Ovary (tissue), 7 donors: ENCODE measurements at regions not wholly inside any gene's neighbourhood (a gene's known extent, or its start where the extent isn't known, plus 50 kb on each side); places are given as distances from the start of the nearest gene placed in this dataset.
A peak's percentile ranks its signal among the peaks of the same experiment; 100 is the strongest.
"Not testable (repeated sequence)": the region's sequence is repeated elsewhere in the genome, so short reads cannot be mapped to it uniquely, and the experiment has no call there.

Source experiments
- DNase-seq, 5 donors: peaks; one replicate each; pipeline ENCODE4 v3.0.0-alpha.2; 2019 to 2020
- H3K27ac ChIP-seq, 2 donors: fragments of 200-600 bp; one replicate each; pipeline versions ENCODE4 v1.5.1 to v1.8.0; 2019 to 2022
- H3K27me3 ChIP-seq: fragments of 200-600 bp; one replicate; pipeline ENCODE4 v1.8.0; 2022
- H3K36me3 ChIP-seq: fragments of 200-600 bp; sonication (generic); one replicate; pipeline ENCODE4 v1.5.1; 2019
- H3K4me1 ChIP-seq: one replicate; pipeline ENCODE4 v1.8.1; 2013; ENCODE audit warnings: mild to moderate bottlenecking, moderate library complexity; ENCODE audit not compliant: insufficient read depth
- H3K4me3 ChIP-seq: fragments of 200-600 bp; sonication (generic); one replicate; pipeline ENCODE4 v1.5.1; 2017
- H3K9me3 ChIP-seq, 2 donors: fragments of 200-600 bp in 1 of 2; sonication (generic) in 1 of 2; one replicate each; pipeline versions ENCODE4 v1.5.1 to v1.8.1; 2013 to 2019; ENCODE audit warnings: mild to moderate bottlenecking in 1 of 2, moderate library complexity in 1 of 2
- EP300 ChIP-seq: sonication (generic); formaldehyde crosslinking; IDR thresholded peaks from one replicate; pipeline ENCODE4 v1.6.1; 2017; ENCODE audit warnings: antibody characterized with exemption
- POLR2A ChIP-seq: fragments of 450-650 bp; IDR thresholded peaks from one replicate; pipeline ENCODE4 v1.6.1; 2017; ENCODE audit warnings: antibody characterized with exemption, mild to moderate bottlenecking, moderate library complexity
- WGBS, 3 donors: extraction: QIAGEN DNeasy Blood & Tissue Kit in 1 of 3; methylation state at CpG; one replicate each; pipeline versions ENCODE4 v1.1.5 to v1.1.7; 2013 to 2017; 5-methylcytosine and 5-hydroxymethylcytosine counted together
- intact Hi-C, 4 donors: fragments of 100-400 bp; cut with DNase I; formaldehyde crosslinking; loops; one replicate each; pipeline versions ENCODE4 v1.11.0 to v1.15.1; 2022 to 2023
- TF ChIP-seq, protein P1 (sequence below), 3 donors: fragments of 450-650 bp in 2 of 3; fragments of 200-600 bp in 1 of 3; IDR thresholded peaks; one replicate each; pipeline versions ENCODE4 v1.5.1 to v1.8.0; 2016 to 2022; ENCODE audit warnings: antibody characterized with exemption in 3 of 3, mild to moderate bottlenecking in 1 of 3
- donor health status: DM: no; HTN: no; CAD: no; lungs with moderate emphysema.
- donor health status: DM: no; HTN: no; CAD: no.
- donor health status: Bipolar disorder and iron deficiency.
- donor health status: DM: no; HTN: no; CAD: no.
- donor health status: DM: yes; HTN: yes; CAD: no.

DNA sequence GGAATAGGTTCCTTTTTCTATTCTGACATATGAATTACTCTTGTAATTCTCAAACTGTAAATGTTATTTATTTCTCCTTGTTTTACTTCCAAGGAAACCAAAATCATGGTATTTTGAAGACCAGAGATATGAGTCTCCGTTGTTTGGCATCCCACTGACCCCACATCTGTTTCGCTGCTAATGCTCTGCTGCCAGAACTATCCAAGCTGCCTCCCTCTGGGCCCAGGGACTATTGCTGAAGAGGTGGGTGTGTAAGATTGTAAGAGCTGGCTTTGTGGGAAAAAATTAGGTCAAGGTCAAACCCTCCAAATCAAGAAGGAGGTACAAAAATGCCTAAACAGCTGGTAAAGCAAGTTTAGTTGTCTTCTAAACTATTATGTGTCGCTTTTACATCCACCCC lies 129.4 kb upstream of the MYO10 start:
- peak in 4 of 5 donors; percentile 31 to 60 (median 38) for DNase-seq
- Histone ChIP-seq H3K36me3 (no peaks in the 10 kb centered on the region), H3K27me3 (no peaks in the 10 kb centered on the region), H3K27ac (no peak overlapping the region), H3K9me3 (no peaks in the 10 kb centered on the region), H3K4me1 (peaks cover 8% of the 10 kb centered on the region), H3K4me3 (no peak overlapping the region)
- WGBS, 3 donors, result 10 to 45% (median 20%) methylated on average over 3 of the region's 3 CpGs
- TF ChIP-seq POLR2A (no peak), EP300 (no peak)
- TF ChIP-seq, protein P1, sequence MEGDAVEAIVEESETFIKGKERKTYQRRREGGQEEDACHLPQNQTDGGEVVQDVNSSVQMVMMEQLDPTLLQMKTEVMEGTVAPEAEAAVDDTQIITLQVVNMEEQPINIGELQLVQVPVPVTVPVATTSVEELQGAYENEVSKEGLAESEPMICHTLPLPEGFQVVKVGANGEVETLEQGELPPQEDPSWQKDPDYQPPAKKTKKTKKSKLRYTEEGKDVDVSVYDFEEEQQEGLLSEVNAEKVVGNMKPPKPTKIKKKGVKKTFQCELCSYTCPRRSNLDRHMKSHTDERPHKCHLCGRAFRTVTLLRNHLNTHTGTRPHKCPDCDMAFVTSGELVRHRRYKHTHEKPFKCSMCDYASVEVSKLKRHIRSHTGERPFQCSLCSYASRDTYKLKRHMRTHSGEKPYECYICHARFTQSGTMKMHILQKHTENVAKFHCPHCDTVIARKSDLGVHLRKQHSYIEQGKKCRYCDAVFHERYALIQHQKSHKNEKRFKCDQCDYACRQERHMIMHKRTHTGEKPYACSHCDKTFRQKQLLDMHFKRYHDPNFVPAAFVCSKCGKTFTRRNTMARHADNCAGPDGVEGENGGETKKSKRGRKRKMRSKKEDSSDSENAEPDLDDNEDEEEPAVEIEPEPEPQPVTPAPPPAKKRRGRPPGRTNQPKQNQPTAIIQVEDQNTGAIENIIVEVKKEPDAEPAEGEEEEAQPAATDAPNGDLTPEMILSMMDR (IDR thresholded peaks at IDR 0.05), result no peak
- intact Hi-C loops, result no loop called here

DNA sequence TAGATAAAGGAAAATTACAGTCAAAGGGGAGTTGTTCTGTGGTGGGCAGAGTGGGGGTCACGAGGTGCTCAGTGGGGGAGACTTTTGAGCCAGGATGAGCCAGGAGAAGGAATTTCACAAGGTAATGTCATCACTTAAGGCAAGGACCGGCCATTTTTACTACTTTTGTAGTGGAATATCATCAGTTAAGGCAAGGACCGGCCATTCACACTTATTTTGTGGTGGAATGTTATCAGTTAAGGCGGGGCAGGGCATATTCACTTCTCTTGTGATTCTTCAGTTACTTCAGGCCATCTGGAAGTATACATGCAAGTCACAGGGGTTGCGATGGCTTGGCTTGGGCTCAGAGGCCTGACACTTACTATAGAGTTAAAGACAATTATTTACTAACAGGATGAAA lies 129.9 kb upstream of the MYO10 start:
- intact Hi-C loops, H3K36me3 ChIP-seq: not testable (repeated sequence)
- WGBS, 3 donors, result 78 to 86% (median 82%) methylated on average over 5 of the region's 5 CpGs

DNA sequence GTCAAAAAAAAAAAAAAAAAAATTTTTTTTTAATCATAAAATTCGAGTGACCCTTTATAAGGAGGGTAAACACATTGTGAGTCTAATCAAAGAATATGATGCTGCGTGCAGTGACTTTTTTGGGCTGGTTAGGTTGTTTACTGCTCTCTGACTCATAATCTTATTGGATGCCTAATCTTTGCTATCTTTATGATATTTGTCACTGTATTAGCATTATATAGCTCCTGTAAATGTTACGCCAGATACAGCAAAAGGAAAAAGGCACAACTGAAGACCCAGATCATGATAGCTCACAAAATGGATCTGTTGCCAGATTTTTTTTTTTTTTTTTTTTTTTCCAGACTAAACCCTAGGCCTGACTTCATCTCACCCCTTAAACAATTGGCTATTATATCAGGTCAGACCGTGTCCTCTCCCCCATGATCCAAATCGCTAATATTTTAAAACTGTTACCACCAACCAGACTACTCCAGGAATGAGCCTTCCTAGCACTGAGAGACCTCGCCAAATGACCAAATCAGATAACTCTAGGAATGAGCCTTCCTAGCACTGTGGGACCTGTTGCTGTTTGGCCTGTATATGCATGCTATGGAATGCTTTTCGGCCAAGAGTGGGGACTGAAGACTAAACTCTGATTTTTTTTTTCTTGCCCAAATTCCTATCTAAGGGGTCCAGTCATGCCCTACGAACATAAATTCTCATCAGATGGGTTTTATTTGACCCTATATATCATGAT lies 131.7 kb upstream of the MYO10 start:
- no peak overlapping the region for H3K27ac ChIP-seq
- no peak overlapping the region for H3K4me3 ChIP-seq
- no peaks in the 10 kb centered on the region for H3K36me3 ChIP-seq
- intact Hi-C loops, result no loop called here
- no peaks in the 10 kb centered on the region for H3K27me3 ChIP-seq
- DNase-seq, result no peak
- H3K4me1 ChIP-seq, result peaks cover 8% of the 10 kb centered on the region
- WGBS, 3 donors, result 94 to 96% (median 95%) methylated on average over 8 of the region's 8 CpGs
- H3K9me3 ChIP-seq, result no peaks in the 10 kb centered on the region
- TF ChIP-seq EP300 (no peak), POLR2A (no peak)

More for the DNA sequence above, 129.9 kb upstream of the MYO10 start:
- not testable (repeated sequence) for H3K9me3 ChIP-seq, DNase-seq, H3K27me3 ChIP-seq, H3K4me3 ChIP-seq, H3K4me1 ChIP-seq, H3K27ac ChIP-seq

DNA sequence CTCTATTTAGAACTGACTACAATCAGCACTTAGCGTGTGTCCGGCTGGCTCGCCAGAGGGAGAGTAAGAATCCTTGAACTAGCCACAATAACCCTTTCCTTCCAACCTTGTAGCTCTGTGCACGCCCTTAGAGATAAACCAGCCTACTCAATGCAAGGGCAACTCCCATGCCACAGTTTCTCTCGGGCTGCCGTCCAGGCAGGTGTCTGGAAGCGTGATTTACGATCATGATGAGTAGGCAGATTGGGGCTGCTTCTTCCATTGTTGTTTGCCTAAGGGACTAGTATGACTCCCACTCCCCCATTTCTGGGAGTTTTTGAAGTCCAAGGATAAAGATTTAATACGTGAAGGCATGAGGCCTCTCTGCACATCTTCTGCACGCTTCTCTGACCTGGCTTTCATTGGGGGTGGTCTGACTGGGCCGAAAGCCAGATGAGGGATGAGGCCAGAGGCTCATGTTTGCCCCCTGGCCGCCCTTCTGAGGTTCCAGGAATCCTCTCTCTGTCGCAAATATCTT lies 134.0 kb upstream of the MYO10 start:
- WGBS, 3 donors, result 9 to 10% (median 10%) methylated on average over 13 of the region's 13 CpGs
- no peak overlapping the region for H3K4me3 ChIP-seq
- TF ChIP-seq POLR2A (no peak), EP300 (no peak)
- TF ChIP-seq, protein P1 (IDR thresholded peaks at IDR 0.05), result no peak
- DNase-seq, result peak in 4 of 5 donors; percentile 45 to 69 (median 46)
- H3K27ac ChIP-seq, result peak overlapping the region in 1 of 2 donors; percentile 16
- no peaks in the 10 kb centered on the region for H3K27me3 ChIP-seq
- H3K36me3 ChIP-seq, result no peaks in the 10 kb centered on the region
- H3K9me3 ChIP-seq, result no peaks in the 10 kb centered on the region
- intact Hi-C loops, result no loop called here
- H3K4me1 ChIP-seq, result peaks cover 7% of the 10 kb centered on the region

DNA sequence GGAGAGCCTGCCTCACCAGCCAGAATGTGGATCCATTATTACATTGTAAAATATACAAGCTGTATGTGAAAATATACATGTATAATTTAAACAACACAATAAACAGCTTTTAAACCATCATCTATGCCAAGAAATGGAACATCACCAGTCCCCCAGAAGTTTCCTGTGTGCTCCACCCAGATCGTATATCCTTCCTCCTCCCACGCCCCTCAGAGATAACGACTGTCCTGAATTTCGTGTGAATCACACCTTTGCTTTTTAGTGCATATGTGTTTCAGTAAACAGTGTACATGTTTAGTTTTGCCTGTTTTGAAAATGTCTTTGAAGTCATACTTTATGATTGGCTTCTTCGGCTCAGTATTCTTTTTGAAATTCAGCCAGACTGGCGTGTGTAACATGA lies 134.6 kb upstream of the MYO10 start:
- WGBS, 3 donors, result 40 to 60% (median 59%) methylated on average over 6 of the region's 6 CpGs
- H3K27ac ChIP-seq, result no peak overlapping the region
- intact Hi-C loops, result no loop called here

More for the DNA sequence above, 134.6 kb upstream of the MYO10 start:
- Histone ChIP-seq H3K27me3 (no peaks in the 10 kb centered on the region), H3K36me3 (no peaks in the 10 kb centered on the region), H3K9me3 (no peaks in the 10 kb centered on the region), H3K4me1 (peaks cover 7% of the 10 kb centered on the region), H3K4me3 (no peak overlapping the region)
- TF ChIP-seq, protein P1 (IDR thresholded peaks at IDR 0.05), result no peak
- DNase-seq, result no peak
